A549 (cell line): ENCODE measurements at regions not wholly inside any gene's neighbourhood (a gene's known extent, or its start where the extent isn't known, plus 50 kb on each side); places are given as distances from the start of the nearest gene placed in this dataset.

ENCODE experiments used
- ATAC-seq, 2 experiments: fragments of 200-7000 bp in 1 of 2; fragments of >200 bp in 1 of 2; cut with Nextera tagmentation in 1 of 2; cut with Tn5 transposase in 1 of 2; 3 replicates each; pipeline versions ENCODE4 v1.8.0 to v1.9.1; 2018 to 2020; ENCODE audit warnings: mild to moderate bottlenecking in 1 of 2, moderate library complexity in 1 of 2
- CTCF ChIA-PET: fragments of 300-600 bp; sonication (Branson Sonifier 250); formaldehyde crosslinking; extraction: SDS; loops from one replicate; lab custom pipeline; 2021; ENCODE audit warnings: antibody characterized with exemption, inconsistent platforms; lab: Yijun Ruan, JAX
- POLR2A ChIA-PET: fragments of 350-600 bp; formaldehyde crosslinking; extraction: SDS; loops from one replicate; lab custom pipeline; 2021; ENCODE audit warnings: antibody characterized with exemption, inconsistent platforms; lab: Yijun Ruan, JAX
- DNase-seq, 2 experiments: peaks; one replicate each; pipeline versions ENCODE4 v3.0.0 to v3.0.0-alpha.2; 2011 to 2016; ENCODE audit warnings: low read depth in 1 of 2, low spot score in 1 of 2
- FAIRE-seq: peaks from 2 replicates; lab custom pipeline; 2011; peaks lifted over from hg19 to GRCh38; lab: Jason Lieb, UNC
- H3K27ac ChIP-seq, 2 experiments: fragments of >200 bp; sonication (Bioruptor Twin); formaldehyde crosslinking; 3 replicates each; pipeline ENCODE4 v1.5.1; 2016 to 2017
- H3K4me1 ChIP-seq: fragments of >200 bp; sonication (Bioruptor Twin); formaldehyde crosslinking; 3 replicates; pipeline ENCODE4 v1.6.1; 2016
- H3K4me2 ChIP-seq: fragments of >200 bp; sonication (Bioruptor Twin); formaldehyde crosslinking; 3 replicates; pipeline ENCODE4 v1.6.1; 2016
- H3K4me3 ChIP-seq: fragments of >200 bp; sonication (Bioruptor Twin); formaldehyde crosslinking; 3 replicates; pipeline ENCODE4 v1.5.1; 2016
- H3K9me3 ChIP-seq: fragments of >200 bp; sonication (Bioruptor Twin); formaldehyde crosslinking; 3 replicates; pipeline ENCODE4 v1.6.1; 2016
- E2F6 ChIP-seq: IDR thresholded peaks from 2 replicates; pipeline ENCODE4 v1.6.1; 2012; ENCODE audit warnings: low read depth, borderline replicate concordance
- ELK1 ChIP-seq: fragments of 150-350 bp; IDR thresholded peaks from 2 replicates; pipeline ENCODE4 v1.6.1; 2014; ENCODE audit warnings: low read depth, mild to moderate bottlenecking, low read length
- FOXS1 ChIP-seq: fragments of 250-450 bp; sonication (Bioruptor Pico); IDR thresholded peaks from 2 replicates; pipeline ENCODE4 v1.5.0; 2020; ENCODE audit warnings: mild to moderate bottlenecking, moderate library complexity
- HES2 ChIP-seq: fragments of >200 bp; sonication (Bioruptor Twin); formaldehyde crosslinking; IDR thresholded peaks from 2 replicates; pipeline ENCODE4 v1.6.1; 2016
- HEYL ChIP-seq: fragments of 250-450 bp; sonication (Bioruptor Pico); IDR thresholded peaks from 2 replicates; pipeline ENCODE4 v1.8.0; 2021; ENCODE audit warnings: mild to moderate bottlenecking, moderate library complexity
- HOXA7 ChIP-seq: fragments of 250-450 bp; sonication (Bioruptor Pico); IDR thresholded peaks from 2 replicates; pipeline ENCODE4 v1.5.0; 2020; ENCODE audit warnings: mild to moderate bottlenecking, moderate library complexity
- NPAS2 ChIP-seq: fragments of 250-450 bp; sonication (Bioruptor Pico); IDR thresholded peaks from 2 replicates; pipeline ENCODE4 v1.8.0; 2022; ENCODE audit warnings: mild to moderate bottlenecking, moderate library complexity, borderline replicate concordance

- no peak for ATAC-seq
- DNase-seq, result no peak
- CTCF ChIA-PET, result no interaction called here
- no peaks in the 10 kb centered on the region for H3K9me3 ChIP-seq
- H3K4me1 ChIP-seq, result no peaks in the 10 kb centered on the region
- FAIRE-seq, result no peak
- TF ChIP-seq HES2, result no peak
- no peak for TF ChIP-seq HEYL
- TF ChIP-seq FOXS1, result no peak
- no peak for TF ChIP-seq ELK1
- no peak for TF ChIP-seq E2F6
- no peak for TF ChIP-seq HOXA7 (CRISPR knock-in tag)
- TF ChIP-seq NPAS2 (CRISPR knock-in tag), result no peak
- no peak overlapping the region for H3K4me2 ChIP-seq
- POLR2A ChIA-PET, result no interaction called here
- no peak overlapping the region for H3K27ac ChIP-seq
- H3K4me3 ChIP-seq, result no peak overlapping the region
These were observed 51.4 kb upstream of the SCN7A start for GRCh38 chr2:166545473-166545872.
